Endothelial cell of umbilical vein (primary cell): ENCODE measurements at regions not wholly inside any gene's neighbourhood (a gene's known extent, or its start where the extent isn't known, plus 50 kb on each side); places are given as distances from the start of the nearest gene placed in this dataset.

Source experiments
- EZH2 ChIP-seq: IDR thresholded peaks from 2 replicates; pipeline ENCODE4 v1.6.1; 2012; ENCODE audit warnings: borderline replicate concordance, low read depth, mild to moderate bottlenecking, moderate library complexity, low read length, inconsistent platforms; ENCODE audit not compliant: severe bottlenecking
- JUN ChIP-seq: IDR thresholded peaks from 2 replicates; pipeline ENCODE4 v1.6.1; 2011; ENCODE audit warnings: borderline replicate concordance, low read depth; ENCODE audit not compliant: insufficient read length, insufficient read depth
- TF ChIP-seq, protein P1 (sequence below), 2 donors: IDR thresholded peaks; 1 replicate in 1 of 2; 2 replicates in 1 of 2; pipeline ENCODE4 v1.5.1; 2011; ENCODE audit warnings: low read length in 2 of 2, mild to moderate bottlenecking in 2 of 2, moderate library complexity in 2 of 2, control low read depth in 1 of 2, inconsistent platforms in 1 of 2, low read depth in 1 of 2; ENCODE audit not compliant: insufficient read depth in 1 of 2; ENCODE audit errors: extremely low read depth in 1 of 2

DNA sequence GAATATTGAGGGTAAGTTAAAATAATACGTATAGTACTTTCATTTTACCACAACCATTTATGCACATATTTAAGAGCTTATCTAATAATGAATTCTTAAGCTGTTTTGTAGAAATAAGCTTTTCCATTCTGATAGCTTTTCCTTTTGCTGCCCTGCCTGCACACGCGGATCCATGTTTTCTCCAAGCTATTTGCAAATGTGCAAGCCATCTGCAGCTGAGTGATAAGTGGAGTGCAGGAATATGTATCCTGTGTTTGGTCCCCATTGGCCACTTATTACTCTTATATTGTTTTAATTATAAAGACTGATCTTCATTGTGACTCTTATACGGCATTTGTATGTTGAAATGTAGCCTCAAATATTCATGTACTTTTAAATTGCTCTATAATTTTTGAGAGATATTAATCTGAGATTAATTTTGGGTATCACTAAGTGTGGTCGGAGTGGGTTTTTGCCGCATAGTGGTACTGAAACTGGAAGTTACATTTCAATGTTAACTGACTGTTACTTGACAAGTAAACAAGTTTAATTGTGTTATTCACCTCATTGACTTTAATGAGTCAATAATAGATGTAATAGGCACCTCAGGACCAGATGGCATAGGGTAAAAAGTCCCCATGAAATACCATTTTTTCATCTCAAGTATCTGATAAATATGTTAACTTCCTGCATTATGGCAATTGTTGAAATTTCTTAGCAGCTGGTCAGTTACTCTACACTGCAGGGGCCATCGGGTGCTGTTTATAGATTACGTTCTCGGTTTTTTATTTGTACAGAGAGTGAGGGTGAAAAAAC is 1567.4 kb downstream of the EFNB2 start:
- TF ChIP-seq, protein P1, sequence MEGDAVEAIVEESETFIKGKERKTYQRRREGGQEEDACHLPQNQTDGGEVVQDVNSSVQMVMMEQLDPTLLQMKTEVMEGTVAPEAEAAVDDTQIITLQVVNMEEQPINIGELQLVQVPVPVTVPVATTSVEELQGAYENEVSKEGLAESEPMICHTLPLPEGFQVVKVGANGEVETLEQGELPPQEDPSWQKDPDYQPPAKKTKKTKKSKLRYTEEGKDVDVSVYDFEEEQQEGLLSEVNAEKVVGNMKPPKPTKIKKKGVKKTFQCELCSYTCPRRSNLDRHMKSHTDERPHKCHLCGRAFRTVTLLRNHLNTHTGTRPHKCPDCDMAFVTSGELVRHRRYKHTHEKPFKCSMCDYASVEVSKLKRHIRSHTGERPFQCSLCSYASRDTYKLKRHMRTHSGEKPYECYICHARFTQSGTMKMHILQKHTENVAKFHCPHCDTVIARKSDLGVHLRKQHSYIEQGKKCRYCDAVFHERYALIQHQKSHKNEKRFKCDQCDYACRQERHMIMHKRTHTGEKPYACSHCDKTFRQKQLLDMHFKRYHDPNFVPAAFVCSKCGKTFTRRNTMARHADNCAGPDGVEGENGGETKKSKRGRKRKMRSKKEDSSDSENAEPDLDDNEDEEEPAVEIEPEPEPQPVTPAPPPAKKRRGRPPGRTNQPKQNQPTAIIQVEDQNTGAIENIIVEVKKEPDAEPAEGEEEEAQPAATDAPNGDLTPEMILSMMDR (IDR thresholded peaks at IDR 0.05; ENCODE audit: extremely low read depth in 1 of 2, insufficient read depth in 1 of 2, low read depth in 1 of 2, low read length in 2 of 2): no peak
- TF ChIP-seq EZH2 (no peak), JUN (no peak)
